Stimulated activated CD8-positive, alpha-beta memory T cell treated with anti-CD3 and anti-CD28 coated beads, Interleukin-4, amount 100 ng/mL, for 24 hours (primary cell): ENCODE measurements at regions not wholly inside any gene's neighbourhood (a gene's known extent, or its start where the extent isn't known, plus 50 kb on each side); places are given as distances from the start of the nearest gene placed in this dataset.
"Not testable (repeated sequence)": the region's sequence is repeated elsewhere in the genome, so short reads cannot be mapped to it uniquely, and the experiment has no call there.

ENCODE experiments used
- DNase-seq: peaks from one replicate; pipeline ENCODE4 v3.0.0-alpha.2; 2020; ENCODE audit warnings: low read depth

DNA sequence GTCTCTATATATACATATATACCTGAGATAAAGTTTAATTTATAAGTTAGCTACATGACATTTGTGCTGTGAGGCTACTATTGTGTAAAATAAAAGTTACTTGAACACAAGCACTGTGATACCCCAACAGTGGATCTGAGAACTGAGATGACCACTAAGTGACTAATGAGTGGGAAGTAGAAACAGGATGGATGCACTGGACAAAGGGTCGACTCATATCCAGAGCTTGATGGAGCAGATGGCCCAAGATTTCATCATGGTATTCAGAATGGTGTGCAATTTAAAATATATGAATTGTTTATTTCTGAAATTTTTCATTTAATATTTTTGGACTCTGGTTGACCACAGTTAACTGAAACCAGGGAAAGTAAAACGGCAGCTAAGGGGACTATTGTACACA lies 908.6 kb upstream of the MDGA2 start:
- no peak for DNase-seq

- DNase-seq: no peak
Measured at GRCh38 chr14:48582938-48583337, 907.5 kb upstream of the MDGA2 start.

- no peak for DNase-seq
Measured at GRCh38 chr14:48580692-48581091, 905.3 kb upstream of the MDGA2 start.

GRCh38 chr14:48575772-48576171 lies 900.4 kb upstream of the MDGA2 start:
- DNase-seq: no peak

GRCh38 chr14:48568688-48569087 lies 893.3 kb upstream of the MDGA2 start:
- no peak for DNase-seq

DNA sequence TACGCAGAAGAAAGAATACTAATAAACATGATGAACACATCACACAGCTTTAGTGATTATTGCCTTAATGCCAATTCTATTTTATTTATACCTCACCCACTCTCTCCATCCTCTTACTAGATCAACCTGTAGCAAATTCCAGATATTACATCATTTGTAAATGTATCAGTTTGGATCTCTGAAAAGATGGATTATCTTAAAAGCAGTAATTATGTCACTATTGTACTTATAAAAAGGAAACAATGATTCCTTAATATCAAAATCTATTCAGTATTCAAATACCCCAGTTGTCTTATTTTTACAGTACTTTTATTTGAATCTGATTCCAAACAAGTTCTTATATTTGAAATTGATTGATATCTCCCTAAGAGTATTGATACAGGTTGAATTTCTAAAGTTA lies 892.8 kb upstream of the MDGA2 start:
- no peak for DNase-seq

DNA sequence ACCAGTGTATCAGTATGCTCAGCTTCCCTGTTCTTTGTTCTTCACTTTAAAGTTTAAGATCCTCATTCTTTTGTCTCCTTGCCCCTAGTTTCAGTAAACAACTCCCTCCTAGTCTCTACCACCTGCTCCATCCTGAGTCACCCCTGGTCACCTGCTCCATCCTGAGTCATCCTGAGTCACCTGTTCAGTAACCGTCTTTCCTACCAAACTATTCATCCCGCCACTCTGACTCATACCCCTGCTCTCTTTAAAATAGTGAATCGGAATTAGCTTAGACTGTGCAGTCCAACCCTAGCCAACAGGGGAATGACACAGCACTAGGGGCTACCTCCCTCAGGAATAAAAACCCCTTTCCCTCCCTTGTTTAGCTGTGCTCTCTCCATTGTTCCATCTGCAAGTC lies 888.1 kb upstream of the MDGA2 start:
- no peak for DNase-seq

- not testable (repeated sequence) for DNase-seq
Measured at GRCh38 chr14:48561438-48561837, 886.0 kb upstream of the MDGA2 start.

DNA sequence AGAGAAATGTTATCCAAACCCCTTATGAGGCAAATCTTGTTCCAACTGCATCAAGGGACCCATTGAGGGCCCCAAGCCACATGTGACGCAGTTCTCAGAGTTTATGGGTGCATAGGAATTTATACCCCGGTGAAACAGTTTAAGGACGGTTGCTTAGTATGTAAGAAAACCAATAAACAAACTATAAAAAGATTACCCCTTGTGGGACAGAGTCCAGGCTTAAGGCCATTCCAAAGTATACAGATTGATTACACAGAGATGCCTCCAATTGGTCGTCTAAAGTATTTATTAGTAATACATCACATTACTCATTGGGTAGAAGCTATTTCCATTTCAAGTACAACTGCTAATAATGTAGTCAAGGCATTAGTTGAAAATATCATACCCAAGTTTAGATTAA lies 885.0 kb upstream of the MDGA2 start:
- DNase-seq: no peak

- no peak for DNase-seq
Measured at GRCh38 chr14:48553443-48553842, 878.0 kb upstream of the MDGA2 start.

- DNase-seq: no peak
Measured at GRCh38 chr14:48546996-48547395, 871.6 kb upstream of the MDGA2 start.

- DNase-seq: no peak
Measured at GRCh38 chr14:48537600-48537999, 862.2 kb upstream of the MDGA2 start.

DNA sequence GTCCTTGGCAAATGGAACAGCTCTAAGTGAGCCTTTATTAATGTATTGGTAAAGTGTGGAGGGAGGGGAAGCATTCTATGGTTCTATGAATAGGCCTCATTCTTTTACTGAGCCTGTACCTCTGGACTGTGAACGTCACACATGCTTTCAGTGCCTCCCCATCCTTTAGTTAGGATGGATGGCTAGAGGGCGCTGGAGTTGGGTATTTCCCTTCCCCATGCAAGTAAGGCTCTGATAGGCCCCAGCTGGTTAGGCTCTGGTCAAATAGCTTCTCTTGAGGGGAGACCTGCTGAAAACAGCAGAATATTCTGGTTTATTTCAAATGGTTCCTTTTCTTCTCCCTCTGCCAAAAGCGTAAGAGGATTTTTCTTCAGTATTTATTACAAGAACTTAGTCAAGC lies 860.9 kb upstream of the MDGA2 start:
- DNase-seq: no peak

GRCh38 chr14:48527832-48528231 lies 852.4 kb upstream of the MDGA2 start:
- DNase-seq: no peak

- no peak for DNase-seq
Measured at GRCh38 chr14:48526307-48526706, 850.9 kb upstream of the MDGA2 start.

DNA sequence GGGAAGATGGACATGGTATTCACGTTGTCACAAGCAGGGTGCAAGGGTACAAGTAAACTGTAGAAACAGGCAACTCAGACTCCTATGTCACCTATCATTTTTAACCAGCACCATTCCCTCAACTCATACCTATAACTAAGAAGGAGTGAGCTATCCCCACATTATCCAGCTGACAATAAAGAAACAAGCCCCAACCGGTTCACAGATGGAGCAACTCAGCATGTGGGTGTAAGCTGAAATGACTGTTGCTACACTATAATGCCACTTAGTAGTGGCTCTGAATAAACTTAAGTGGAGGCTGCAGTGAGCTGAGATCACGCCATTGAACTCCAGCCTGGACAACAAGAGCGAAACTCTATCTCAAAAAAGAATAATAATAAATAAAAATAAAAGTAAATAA lies 829.5 kb upstream of the MDGA2 start:
- DNase-seq: no peak

GRCh38 chr14:48490756-48491155 lies 815.4 kb upstream of the MDGA2 start:
- no peak for DNase-seq

DNA sequence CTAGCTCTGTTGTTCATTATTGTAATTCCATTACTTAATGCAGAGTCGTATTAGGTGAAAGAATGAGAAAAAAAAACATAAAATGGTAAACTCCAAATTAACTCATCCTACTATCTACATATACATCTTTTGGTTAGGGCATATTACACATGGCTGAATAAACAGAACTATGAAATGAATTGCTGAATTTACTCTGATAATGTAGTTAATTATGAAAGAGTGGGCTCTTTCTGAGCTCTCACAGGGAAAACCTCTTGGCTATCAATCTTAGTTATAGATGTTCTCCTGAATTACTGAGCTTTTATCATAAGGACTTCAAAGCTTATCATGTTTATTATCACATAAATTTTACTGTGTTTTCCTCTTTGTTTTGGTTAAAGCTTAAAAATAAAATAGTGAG lies 798.5 kb upstream of the MDGA2 start:
- no peak for DNase-seq

GRCh38 chr14:48456051-48456450 lies 780.6 kb upstream of the MDGA2 start:
- DNase-seq: no peak

GRCh38 chr14:48454887-48455286 lies 779.5 kb upstream of the MDGA2 start:
- no peak for DNase-seq

- no peak for DNase-seq
Measured at GRCh38 chr14:48452437-48452995, 777.1 kb upstream of the MDGA2 start.

GRCh38 chr14:48435221-48435620 lies 759.8 kb upstream of the MDGA2 start:
- no peak for DNase-seq

DNA sequence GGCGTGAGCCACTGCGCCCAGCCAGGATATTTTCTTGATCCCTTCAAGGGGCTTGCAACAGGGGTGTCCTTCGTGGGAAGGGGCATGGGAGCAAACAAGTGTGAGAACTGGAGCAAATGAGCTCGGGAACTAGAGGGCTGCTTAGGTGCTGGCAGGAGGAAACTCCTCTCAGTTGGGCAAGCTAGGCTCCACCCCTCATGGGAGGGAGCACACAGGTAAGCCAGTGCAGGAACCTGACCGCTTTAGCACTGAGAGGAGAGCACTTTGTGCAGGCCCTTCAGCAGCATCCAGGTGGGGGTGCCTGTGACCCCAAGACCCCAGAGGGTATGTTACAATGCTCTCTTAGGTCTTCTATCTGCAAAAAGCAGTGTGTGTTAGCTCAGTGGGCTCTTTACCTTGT lies 755.4 kb upstream of the MDGA2 start:
- DNase-seq: no peak

DNA sequence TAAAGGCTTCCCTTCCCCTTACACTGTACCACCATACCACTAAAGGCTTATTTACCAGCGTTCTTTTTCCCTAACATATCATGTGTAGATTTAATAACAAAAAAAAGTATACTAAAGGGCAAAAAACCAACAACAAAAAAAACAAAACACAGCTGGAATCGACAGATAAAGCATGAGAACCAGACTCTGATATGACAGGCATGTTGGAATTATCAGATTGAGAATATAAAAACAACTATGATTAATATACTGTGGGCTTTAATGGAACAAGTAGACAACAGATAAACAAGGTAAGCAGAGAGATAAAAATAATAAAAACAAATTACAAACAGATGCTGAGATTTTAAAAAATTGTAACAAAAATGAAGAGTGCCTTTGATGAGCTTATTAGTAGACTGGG lies 754.1 kb upstream of the MDGA2 start:
- DNase-seq: no peak
